Astrocyte of the spinal cord (primary cell): ENCODE measurements at regions not wholly inside any gene's neighbourhood (a gene's known extent, or its start where the extent isn't known, plus 50 kb on each side); places are given as distances from the start of the nearest gene placed in this dataset.

Experiments
- DNase-seq: peaks from one replicate; pipeline ENCODE4 v3.0.0; 2011; ENCODE audit warnings: low read depth, low spot score
- H3K4me3 ChIP-seq: 2 replicates; pipeline ENCODE4 v1.5.1; 2011; ENCODE audit warnings: low read depth, mild to moderate bottlenecking, low read length, moderate library complexity
- in situ Hi-C: cut with HindIII; loops from 2 replicates; pipeline ENCODE4 v1.10.0; 2017; ENCODE audit warnings: low sequenced_read_pairs
- TF ChIP-seq, protein P1 (sequence below): IDR thresholded peaks from 2 replicates; pipeline ENCODE4 v1.5.1; 2012; ENCODE audit warnings: low read depth, mild to moderate bottlenecking, low read length, inconsistent platforms

DNA sequence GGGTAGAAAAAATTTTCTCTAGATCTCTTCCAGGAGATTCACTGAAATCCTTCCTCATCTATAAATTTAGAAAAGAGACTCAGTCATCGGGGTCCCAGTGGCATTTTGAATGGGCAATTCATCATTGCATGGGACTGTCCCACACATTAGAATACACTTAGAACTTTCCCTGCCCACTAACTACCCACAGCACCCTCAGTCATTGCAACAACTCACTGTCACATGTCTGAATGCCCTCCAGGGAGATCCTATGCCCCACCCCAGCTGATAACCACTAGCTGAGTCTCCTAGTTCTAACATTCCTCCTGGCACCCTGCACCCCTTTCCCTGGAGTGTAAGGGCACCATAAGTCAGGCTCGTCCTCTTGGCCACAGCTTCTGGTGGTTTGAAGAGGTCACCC lies 89.6 kb downstream of the INSIG2 start:
- in situ Hi-C loops = no loop called here
- DNase-seq = no peak

DNA sequence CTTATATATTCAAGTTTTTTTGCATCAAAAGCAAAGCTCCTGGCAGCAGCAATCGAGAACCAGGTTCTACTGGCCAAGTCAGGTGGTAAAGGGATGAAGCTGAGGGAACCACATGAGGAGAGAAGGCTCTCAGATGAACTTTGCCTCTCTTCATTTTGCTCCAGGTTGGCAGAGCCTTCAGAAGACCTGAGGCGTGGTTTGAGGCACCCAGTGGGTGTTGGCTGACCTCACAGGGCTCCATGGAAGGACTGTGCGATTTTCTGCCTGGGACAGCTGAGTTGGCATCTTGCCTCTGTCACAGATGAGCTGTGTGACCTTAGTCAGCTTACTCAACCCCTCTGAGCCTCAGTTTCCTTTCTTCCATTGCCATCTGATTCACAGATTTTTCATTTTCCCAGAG lies 89.0 kb downstream of the INSIG2 start:
- in situ Hi-C loops = no loop called here
- DNase-seq = no peak
- TF ChIP-seq, protein P1, sequence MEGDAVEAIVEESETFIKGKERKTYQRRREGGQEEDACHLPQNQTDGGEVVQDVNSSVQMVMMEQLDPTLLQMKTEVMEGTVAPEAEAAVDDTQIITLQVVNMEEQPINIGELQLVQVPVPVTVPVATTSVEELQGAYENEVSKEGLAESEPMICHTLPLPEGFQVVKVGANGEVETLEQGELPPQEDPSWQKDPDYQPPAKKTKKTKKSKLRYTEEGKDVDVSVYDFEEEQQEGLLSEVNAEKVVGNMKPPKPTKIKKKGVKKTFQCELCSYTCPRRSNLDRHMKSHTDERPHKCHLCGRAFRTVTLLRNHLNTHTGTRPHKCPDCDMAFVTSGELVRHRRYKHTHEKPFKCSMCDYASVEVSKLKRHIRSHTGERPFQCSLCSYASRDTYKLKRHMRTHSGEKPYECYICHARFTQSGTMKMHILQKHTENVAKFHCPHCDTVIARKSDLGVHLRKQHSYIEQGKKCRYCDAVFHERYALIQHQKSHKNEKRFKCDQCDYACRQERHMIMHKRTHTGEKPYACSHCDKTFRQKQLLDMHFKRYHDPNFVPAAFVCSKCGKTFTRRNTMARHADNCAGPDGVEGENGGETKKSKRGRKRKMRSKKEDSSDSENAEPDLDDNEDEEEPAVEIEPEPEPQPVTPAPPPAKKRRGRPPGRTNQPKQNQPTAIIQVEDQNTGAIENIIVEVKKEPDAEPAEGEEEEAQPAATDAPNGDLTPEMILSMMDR = no peak
- H3K4me3 ChIP-seq = no peak overlapping the region

More for the DNA sequence above, 89.6 kb downstream of the INSIG2 start:
- no peak overlapping the region for H3K4me3 ChIP-seq
- TF ChIP-seq, protein P1 = no peak

DNA sequence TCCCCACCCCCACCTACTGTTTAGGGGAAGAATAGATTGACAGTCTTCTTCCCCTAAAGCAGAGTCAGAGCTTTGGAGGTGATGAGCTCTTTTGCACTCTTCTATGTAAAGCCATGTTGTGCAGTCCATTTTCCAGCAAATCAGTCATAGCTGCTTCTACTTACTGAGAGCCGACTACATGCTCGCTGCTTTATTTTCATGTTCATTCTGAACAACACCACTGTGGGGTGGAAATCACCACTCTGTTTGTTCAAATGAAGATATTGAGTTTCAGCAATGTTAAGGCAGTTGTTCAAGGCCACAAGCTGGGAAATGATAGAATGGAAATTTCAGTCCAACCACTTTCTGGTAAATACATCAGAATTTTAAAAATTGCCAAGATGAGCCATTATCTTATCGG lies 88.3 kb downstream of the INSIG2 start:
- in situ Hi-C loops = no loop called here
- DNase-seq = no peak
- H3K4me3 ChIP-seq = no peak overlapping the region
- TF ChIP-seq, protein P1 = no peak

DNA sequence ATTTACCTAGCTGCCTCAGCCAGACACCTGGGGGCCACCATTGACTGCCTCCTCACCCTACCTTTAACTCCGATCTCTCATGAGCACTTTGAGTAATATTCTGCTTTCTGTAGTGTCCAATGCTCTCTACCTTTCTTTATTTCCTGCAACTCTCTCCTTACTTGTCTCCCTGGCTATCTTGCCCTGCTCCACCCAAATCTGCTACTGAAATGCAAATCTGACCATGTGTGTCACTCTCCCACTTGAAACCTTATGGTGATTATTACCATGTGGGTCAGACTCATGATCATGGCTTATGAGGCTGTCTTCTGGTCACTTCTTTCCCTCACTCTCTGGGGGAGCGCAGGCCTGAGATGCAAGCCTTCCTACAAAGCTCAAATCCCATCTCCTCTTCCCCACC lies 83.3 kb downstream of the INSIG2 start:
- DNase-seq = no peak
- H3K4me3 ChIP-seq = no peak overlapping the region
- TF ChIP-seq, protein P1 = no peak
- in situ Hi-C loops = no loop called here

DNA sequence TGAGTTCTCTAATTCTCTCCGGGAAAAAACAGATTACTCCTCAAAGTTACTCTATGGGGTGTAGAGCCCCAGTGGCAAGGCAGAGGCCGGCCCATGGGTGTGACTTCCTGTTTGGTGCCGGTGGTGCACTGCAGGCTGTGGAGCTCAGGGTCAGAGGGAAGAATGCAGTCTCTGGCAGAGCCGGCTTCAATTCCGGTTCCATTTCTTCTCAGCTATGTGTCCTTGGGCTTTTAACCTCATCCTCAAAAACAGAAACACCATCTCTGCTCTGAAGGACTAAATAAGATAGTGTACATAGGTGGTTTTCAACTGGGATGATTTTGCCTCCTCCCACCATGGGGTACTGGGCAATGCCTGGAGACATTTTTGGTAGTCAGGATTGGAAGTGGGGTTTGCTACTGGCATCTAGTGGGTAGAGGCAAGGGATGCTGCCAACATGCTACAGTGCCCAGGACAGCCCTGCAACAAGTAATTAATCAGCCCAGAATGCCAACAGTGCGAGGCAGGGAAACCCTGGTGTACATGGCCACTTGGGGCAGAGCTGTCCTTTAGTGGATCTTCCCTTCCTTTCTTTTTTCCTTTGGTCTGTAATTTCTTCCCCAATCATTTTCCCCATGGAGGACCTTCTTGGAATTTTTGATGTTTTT lies 81.2 kb downstream of the INSIG2 start:
- TF ChIP-seq, protein P1 = no peak
- in situ Hi-C loops = no loop called here
- no peak for DNase-seq
- H3K4me3 ChIP-seq = no peak overlapping the region

DNA sequence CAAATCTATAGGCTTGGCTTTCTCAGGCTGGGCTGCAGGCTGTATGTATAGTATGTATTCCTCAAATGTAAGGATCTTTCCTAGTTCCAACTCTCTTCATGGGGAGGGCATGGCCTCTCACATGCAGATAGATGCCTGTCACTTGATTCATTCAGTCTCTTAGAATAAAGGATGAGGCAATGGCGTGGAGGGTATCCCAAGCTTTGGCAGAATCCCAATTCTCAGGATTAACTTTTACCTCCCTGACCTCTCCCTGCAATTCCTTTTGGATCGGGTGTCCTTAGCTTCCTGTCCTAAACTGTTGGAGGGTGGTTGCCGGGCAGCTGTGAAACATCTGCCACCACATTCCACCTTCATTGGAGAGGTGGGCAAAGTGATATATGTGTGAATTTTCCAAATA lies 80.3 kb downstream of the INSIG2 start:
- no peak overlapping the region for H3K4me3 ChIP-seq
- DNase-seq = no peak
- in situ Hi-C loops = no loop called here
- TF ChIP-seq, protein P1 = no peak
